A549 (cell line): ENCODE measurements at regions not wholly inside any gene's neighbourhood (a gene's known extent, or its start where the extent isn't known, plus 50 kb on each side); places are given as distances from the start of the nearest gene placed in this dataset.

ENCODE experiments used
- ATAC-seq, 2 experiments: fragments of 200-7000 bp in 1 of 2; fragments of >200 bp in 1 of 2; cut with Nextera tagmentation in 1 of 2; cut with Tn5 transposase in 1 of 2; 3 replicates each; pipeline versions ENCODE4 v1.8.0 to v1.9.1; 2018 to 2020; ENCODE audit warnings: mild to moderate bottlenecking in 1 of 2, moderate library complexity in 1 of 2
- CTCF ChIA-PET: fragments of 300-600 bp; sonication (Branson Sonifier 250); formaldehyde crosslinking; extraction: SDS; loops from one replicate; lab custom pipeline; 2021; ENCODE audit warnings: antibody characterized with exemption, inconsistent platforms; lab: Yijun Ruan, JAX
- POLR2A ChIA-PET: fragments of 350-600 bp; formaldehyde crosslinking; extraction: SDS; loops from one replicate; lab custom pipeline; 2021; ENCODE audit warnings: antibody characterized with exemption, inconsistent platforms; lab: Yijun Ruan, JAX
- DNase-seq, 2 experiments: peaks; one replicate each; pipeline versions ENCODE4 v3.0.0 to v3.0.0-alpha.2; 2011 to 2016; ENCODE audit warnings: low read depth in 1 of 2, low spot score in 1 of 2
- FAIRE-seq: peaks from 2 replicates; lab custom pipeline; 2011; peaks lifted over from hg19 to GRCh38; lab: Jason Lieb, UNC
- H3K27ac ChIP-seq, 2 experiments: fragments of >200 bp; sonication (Bioruptor Twin); formaldehyde crosslinking; 3 replicates each; pipeline ENCODE4 v1.5.1; 2016 to 2017
- H3K4me1 ChIP-seq: fragments of >200 bp; sonication (Bioruptor Twin); formaldehyde crosslinking; 3 replicates; pipeline ENCODE4 v1.6.1; 2016
- H3K4me2 ChIP-seq: fragments of >200 bp; sonication (Bioruptor Twin); formaldehyde crosslinking; 3 replicates; pipeline ENCODE4 v1.6.1; 2016
- H3K4me3 ChIP-seq: fragments of >200 bp; sonication (Bioruptor Twin); formaldehyde crosslinking; 3 replicates; pipeline ENCODE4 v1.5.1; 2016
- H3K9me3 ChIP-seq: fragments of >200 bp; sonication (Bioruptor Twin); formaldehyde crosslinking; 3 replicates; pipeline ENCODE4 v1.6.1; 2016
- BHLHE40 ChIP-seq: IDR thresholded peaks from 2 replicates; pipeline ENCODE4 v1.6.1; 2012; ENCODE audit warnings: low read depth, low read length, inconsistent platforms
- CBX8 ChIP-seq: fragments of 200-600 bp; sonication (generic); IDR thresholded peaks from 2 replicates; pipeline ENCODE4 v1.6.1; 2016
- EHMT2 ChIP-seq: fragments of 200-600 bp; sonication (generic); IDR thresholded peaks from 2 replicates; pipeline ENCODE4 v1.6.1; 2016; ENCODE audit warnings: antibody characterized with exemption, low read depth, mild to moderate bottlenecking, moderate library complexity
- FOSB ChIP-seq: fragments of 250-450 bp; sonication (Bioruptor Pico); IDR thresholded peaks from 2 replicates; pipeline ENCODE4 v1.5.0; 2020; ENCODE audit warnings: mild to moderate bottlenecking, moderate library complexity
- FOSL2 ChIP-seq, 2 experiments: fragments of 450-650 bp in 1 of 2; fragments of >200 bp in 1 of 2; sonication (Bioruptor Twin) in 1 of 2; formaldehyde crosslinking; IDR thresholded peaks; 2 replicates each; pipeline versions ENCODE4 v1.5.0 to v1.6.1; 2016 to 2020; ENCODE audit warnings: mild to moderate bottlenecking in 1 of 2, moderate library complexity in 1 of 2
- FOXS1 ChIP-seq: fragments of 250-450 bp; sonication (Bioruptor Pico); IDR thresholded peaks from 2 replicates; pipeline ENCODE4 v1.5.0; 2020; ENCODE audit warnings: mild to moderate bottlenecking, moderate library complexity
- JUN ChIP-seq, 2 experiments: fragments of >200 bp; sonication (Bioruptor Twin); formaldehyde crosslinking; IDR thresholded peaks; 2 replicates in 1 of 2; 3 replicates in 1 of 2; pipeline ENCODE4 v1.6.1; 2016 to 2017
- JUNB ChIP-seq: fragments of >200 bp; sonication (Bioruptor Twin); formaldehyde crosslinking; IDR thresholded peaks from 2 replicates; pipeline ENCODE4 v1.6.1; 2016
- KDM1A ChIP-seq: fragments of 200-600 bp; sonication (generic); IDR thresholded peaks from 2 replicates; pipeline ENCODE4 v1.6.1; 2016; ENCODE audit warnings: low read depth, mild to moderate bottlenecking
- KDM5A ChIP-seq: fragments of 200-600 bp; sonication (generic); IDR thresholded peaks from 2 replicates; pipeline ENCODE4 v1.6.1; 2016; ENCODE audit warnings: antibody characterized with exemption, mild to moderate bottlenecking
- MAFK ChIP-seq: fragments of 450-650 bp; IDR thresholded peaks from 2 replicates; pipeline ENCODE4 v1.6.1; 2014; ENCODE audit not compliant: partially characterized antibody
- MAZ ChIP-seq: fragments of 150-350 bp; IDR thresholded peaks from 2 replicates; pipeline ENCODE4 v1.6.1; 2014; ENCODE audit warnings: antibody characterized with exemption, low read depth, low read length, borderline replicate concordance
- MYC ChIP-seq: IDR thresholded peaks from 2 replicates; pipeline ENCODE4 v1.6.1; 2012; ENCODE audit warnings: mild to moderate bottlenecking, inconsistent platforms, low read length, improper control_type of control experiment, borderline replicate concordance
- NFE2L2 ChIP-seq: fragments of 150-350 bp; conservative IDR thresholded peaks from 2 replicates; pipeline ENCODE4 v1.6.1; 2014; ENCODE audit warnings: low read length
- NR3C1 ChIP-seq: fragments of >200 bp; sonication (Bioruptor Twin); formaldehyde crosslinking; IDR thresholded peaks from 3 replicates; pipeline ENCODE4 v1.6.1; 2017
- PHF8 ChIP-seq: fragments of 200-600 bp; sonication (generic); IDR thresholded peaks from 2 replicates; pipeline ENCODE4 v1.6.1; 2016; ENCODE audit warnings: low read depth, mild to moderate bottlenecking, antibody characterized with exemption, moderate library complexity, borderline replicate concordance
- RAD21 ChIP-seq, 2 experiments: fragments of >200 bp in 1 of 2; sonication (Bioruptor Twin) in 1 of 2; formaldehyde crosslinking in 1 of 2; IDR thresholded peaks in 1 of 2; conservative IDR thresholded peaks in 1 of 2; 2 replicates in 1 of 2; 3 replicates in 1 of 2; pipeline ENCODE4 v1.6.1; 2012 to 2018; ENCODE audit warnings: inconsistent platforms in 1 of 2
- SMC3 ChIP-seq: fragments of >200 bp; sonication (Bioruptor Twin); formaldehyde crosslinking; IDR thresholded peaks from 3 replicates; pipeline ENCODE4 v1.6.1; 2018; ENCODE audit warnings: inconsistent platforms
- TFCP2L1 ChIP-seq: fragments of 250-450 bp; sonication (Bioruptor Pico); IDR thresholded peaks from 2 replicates; pipeline ENCODE4 v1.5.0; 2021; ENCODE audit warnings: mild to moderate bottlenecking
- TP53 ChIP-seq: fragments of 250-450 bp; sonication (Bioruptor Pico); IDR thresholded peaks from 2 replicates; pipeline ENCODE4 v1.5.0; 2021; ENCODE audit warnings: mild to moderate bottlenecking, moderate library complexity
- ZC3H11A ChIP-seq: fragments of 450-650 bp; IDR thresholded peaks from 2 replicates; pipeline ENCODE4 v1.6.1; 2014; ENCODE audit warnings: antibody characterized with exemption, mild to moderate bottlenecking
- ZNF302 ChIP-seq: fragments of 250-450 bp; sonication (Bioruptor Pico); IDR thresholded peaks from 2 replicates; pipeline ENCODE4 v1.9.0; 2021; ENCODE audit warnings: inconsistent platforms, mild to moderate bottlenecking, moderate library complexity
- ZSCAN20 ChIP-seq: fragments of 250-450 bp; sonication (Bioruptor Pico); IDR thresholded peaks from 2 replicates; pipeline ENCODE4 v1.8.0; 2022; ENCODE audit warnings: mild to moderate bottlenecking, moderate library complexity
- WGBS: methylation state at CpG from one replicate; pipeline ENCODE4 v1.1.6; 2017; ENCODE audit errors: missing lambda C conversion rate; 5-methylcytosine and 5-hydroxymethylcytosine counted together
- TF ChIP-seq, protein P1 (sequence below): fragments of 200-600 bp; sonication (generic); IDR thresholded peaks from 2 replicates; pipeline ENCODE4 v1.6.1; 2016; ENCODE audit warnings: antibody characterized with exemption, mild to moderate bottlenecking, moderate library complexity
- TF ChIP-seq, protein P2 (sequence below): fragments of 150-350 bp; IDR thresholded peaks from 2 replicates; pipeline ENCODE4 v1.6.1; 2014; ENCODE audit warnings: low read depth, mild to moderate bottlenecking, low read length
- TF ChIP-seq, protein P3 (sequence below): IDR thresholded peaks from 2 replicates; pipeline ENCODE4 v1.6.1; 2012; ENCODE audit warnings: low read depth, borderline replicate concordance
- TF ChIP-seq, protein P4 (sequence below): fragments of >200 bp; sonication (Bioruptor Twin); formaldehyde crosslinking; IDR thresholded peaks from 3 replicates; pipeline ENCODE4 v1.5.1; 2016

DNA sequence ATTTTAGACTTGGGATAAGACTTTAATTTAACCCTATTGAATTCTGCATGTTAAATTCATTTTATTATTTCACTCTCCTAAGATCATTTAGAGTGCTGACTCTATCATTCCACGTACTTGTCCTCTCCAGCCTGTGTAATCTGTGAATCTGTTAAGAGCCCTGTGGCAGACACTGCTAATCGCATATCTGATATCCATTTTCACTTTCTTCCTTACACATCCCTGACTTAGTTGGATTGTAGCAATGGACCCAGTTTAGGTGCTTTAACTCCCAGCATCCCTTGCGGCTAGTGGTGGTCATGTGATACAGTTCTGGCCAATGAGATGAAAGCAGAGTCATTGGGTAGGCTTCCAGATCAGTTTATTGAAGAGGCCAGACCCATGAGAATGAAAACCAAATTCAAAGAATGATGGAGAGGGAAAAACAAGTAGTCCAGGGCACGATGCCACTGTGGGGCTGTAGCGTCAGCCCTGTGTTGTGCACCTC, 57.2 kb upstream of the SOX4 start:
- Histone ChIP-seq H3K4me2 (no peak overlapping the region), H3K4me3 (no peak overlapping the region), H3K4me1 (no peaks in the 10 kb centered on the region), H3K9me3 (no peaks in the 10 kb centered on the region), H3K27ac (no peak overlapping the region)
- no peak for FAIRE-seq
- no peak for TF ChIP-seq KDM1A
- no peak for TF ChIP-seq EHMT2
- TF ChIP-seq, protein P1, sequence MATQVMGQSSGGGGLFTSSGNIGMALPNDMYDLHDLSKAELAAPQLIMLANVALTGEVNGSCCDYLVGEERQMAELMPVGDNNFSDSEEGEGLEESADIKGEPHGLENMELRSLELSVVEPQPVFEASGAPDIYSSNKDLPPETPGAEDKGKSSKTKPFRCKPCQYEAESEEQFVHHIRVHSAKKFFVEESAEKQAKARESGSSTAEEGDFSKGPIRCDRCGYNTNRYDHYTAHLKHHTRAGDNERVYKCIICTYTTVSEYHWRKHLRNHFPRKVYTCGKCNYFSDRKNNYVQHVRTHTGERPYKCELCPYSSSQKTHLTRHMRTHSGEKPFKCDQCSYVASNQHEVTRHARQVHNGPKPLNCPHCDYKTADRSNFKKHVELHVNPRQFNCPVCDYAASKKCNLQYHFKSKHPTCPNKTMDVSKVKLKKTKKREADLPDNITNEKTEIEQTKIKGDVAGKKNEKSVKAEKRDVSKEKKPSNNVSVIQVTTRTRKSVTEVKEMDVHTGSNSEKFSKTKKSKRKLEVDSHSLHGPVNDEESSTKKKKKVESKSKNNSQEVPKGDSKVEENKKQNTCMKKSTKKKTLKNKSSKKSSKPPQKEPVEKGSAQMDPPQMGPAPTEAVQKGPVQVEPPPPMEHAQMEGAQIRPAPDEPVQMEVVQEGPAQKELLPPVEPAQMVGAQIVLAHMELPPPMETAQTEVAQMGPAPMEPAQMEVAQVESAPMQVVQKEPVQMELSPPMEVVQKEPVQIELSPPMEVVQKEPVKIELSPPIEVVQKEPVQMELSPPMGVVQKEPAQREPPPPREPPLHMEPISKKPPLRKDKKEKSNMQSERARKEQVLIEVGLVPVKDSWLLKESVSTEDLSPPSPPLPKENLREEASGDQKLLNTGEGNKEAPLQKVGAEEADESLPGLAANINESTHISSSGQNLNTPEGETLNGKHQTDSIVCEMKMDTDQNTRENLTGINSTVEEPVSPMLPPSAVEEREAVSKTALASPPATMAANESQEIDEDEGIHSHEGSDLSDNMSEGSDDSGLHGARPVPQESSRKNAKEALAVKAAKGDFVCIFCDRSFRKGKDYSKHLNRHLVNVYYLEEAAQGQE: no peak
- no peak for TF ChIP-seq TFCP2L1 (CRISPR knock-in tag)
- TF ChIP-seq, protein P2, sequence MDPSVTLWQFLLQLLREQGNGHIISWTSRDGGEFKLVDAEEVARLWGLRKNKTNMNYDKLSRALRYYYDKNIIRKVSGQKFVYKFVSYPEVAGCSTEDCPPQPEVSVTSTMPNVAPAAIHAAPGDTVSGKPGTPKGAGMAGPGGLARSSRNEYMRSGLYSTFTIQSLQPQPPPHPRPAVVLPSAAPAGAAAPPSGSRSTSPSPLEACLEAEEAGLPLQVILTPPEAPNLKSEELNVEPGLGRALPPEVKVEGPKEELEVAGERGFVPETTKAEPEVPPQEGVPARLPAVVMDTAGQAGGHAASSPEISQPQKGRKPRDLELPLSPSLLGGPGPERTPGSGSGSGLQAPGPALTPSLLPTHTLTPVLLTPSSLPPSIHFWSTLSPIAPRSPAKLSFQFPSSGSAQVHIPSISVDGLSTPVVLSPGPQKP: no peak
- TF ChIP-seq KDM5A: no peak
- no peak for TF ChIP-seq RAD21 (conservative IDR thresholded peaks at IDR 0.05 in 1 of 2, IDR thresholded peaks at IDR 0.05 in 1 of 2)
- TF ChIP-seq JUNB: no peak
- no peak for TF ChIP-seq BHLHE40
- TF ChIP-seq NR3C1: no peak
- TF ChIP-seq MAFK: no peak
- no peak for TF ChIP-seq JUN (IDR thresholded peaks at IDR 0.05)
- TF ChIP-seq SMC3: no peak
- 83% methylated on average over 5 of the region's 5 CpGs for WGBS
- CTCF ChIA-PET: no interaction called here
- no peak for DNase-seq
- POLR2A ChIA-PET: no interaction called here
- no peak for ATAC-seq

DNA sequence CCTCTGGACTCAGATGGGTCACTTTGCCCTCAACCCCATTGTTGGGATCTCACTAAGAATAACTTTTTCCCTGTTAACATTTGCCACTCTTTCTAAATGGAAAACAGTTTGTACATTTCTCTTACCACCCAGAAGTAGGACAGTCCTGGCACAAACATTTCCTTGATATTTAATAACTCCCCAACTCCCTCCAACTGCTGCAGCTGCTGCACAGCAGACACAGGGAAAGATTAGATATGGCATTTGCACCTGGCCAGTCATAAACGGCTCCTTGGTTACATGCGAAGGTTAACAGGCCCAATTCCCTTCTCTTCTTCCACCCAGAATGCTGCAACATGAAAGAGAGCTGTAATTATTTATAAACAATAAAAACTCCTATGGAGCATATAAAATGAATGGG, 55.9 kb upstream of the SOX4 start:
- FAIRE-seq (no peak), DNase-seq (no peak), ATAC-seq (no peak)
- Histone ChIP-seq H3K9me3 (no peaks in the 10 kb centered on the region), H3K4me2 (no peak overlapping the region), H3K4me1 (no peaks in the 10 kb centered on the region), H3K27ac (no peak overlapping the region), H3K4me3 (no peak overlapping the region)
- WGBS: 92% methylated on average over 2 of the region's 2 CpGs
- TF ChIP-seq ZNF302 (CRISPR knock-in tag): no peak
- TF ChIP-seq, protein P3, sequence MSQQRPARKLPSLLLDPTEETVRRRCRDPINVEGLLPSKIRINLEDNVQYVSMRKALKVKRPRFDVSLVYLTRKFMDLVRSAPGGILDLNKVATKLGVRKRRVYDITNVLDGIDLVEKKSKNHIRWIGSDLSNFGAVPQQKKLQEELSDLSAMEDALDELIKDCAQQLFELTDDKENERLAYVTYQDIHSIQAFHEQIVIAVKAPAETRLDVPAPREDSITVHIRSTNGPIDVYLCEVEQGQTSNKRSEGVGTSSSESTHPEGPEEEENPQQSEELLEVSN: no peak
- no peak for TF ChIP-seq BHLHE40
- TF ChIP-seq MAZ: no peak
- no peak for TF ChIP-seq FOSB
- TF ChIP-seq TP53 (CRISPR knock-in tag): no peak
- TF ChIP-seq, protein P4, sequence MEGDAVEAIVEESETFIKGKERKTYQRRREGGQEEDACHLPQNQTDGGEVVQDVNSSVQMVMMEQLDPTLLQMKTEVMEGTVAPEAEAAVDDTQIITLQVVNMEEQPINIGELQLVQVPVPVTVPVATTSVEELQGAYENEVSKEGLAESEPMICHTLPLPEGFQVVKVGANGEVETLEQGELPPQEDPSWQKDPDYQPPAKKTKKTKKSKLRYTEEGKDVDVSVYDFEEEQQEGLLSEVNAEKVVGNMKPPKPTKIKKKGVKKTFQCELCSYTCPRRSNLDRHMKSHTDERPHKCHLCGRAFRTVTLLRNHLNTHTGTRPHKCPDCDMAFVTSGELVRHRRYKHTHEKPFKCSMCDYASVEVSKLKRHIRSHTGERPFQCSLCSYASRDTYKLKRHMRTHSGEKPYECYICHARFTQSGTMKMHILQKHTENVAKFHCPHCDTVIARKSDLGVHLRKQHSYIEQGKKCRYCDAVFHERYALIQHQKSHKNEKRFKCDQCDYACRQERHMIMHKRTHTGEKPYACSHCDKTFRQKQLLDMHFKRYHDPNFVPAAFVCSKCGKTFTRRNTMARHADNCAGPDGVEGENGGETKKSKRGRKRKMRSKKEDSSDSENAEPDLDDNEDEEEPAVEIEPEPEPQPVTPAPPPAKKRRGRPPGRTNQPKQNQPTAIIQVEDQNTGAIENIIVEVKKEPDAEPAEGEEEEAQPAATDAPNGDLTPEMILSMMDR: no peak
- no peak for TF ChIP-seq MYC
- no peak for TF ChIP-seq PHF8
- no peak for TF ChIP-seq NFE2L2
- no peak for TF ChIP-seq FOSL2 (IDR thresholded peaks at IDR 0.05)
- TF ChIP-seq FOSL2 (CRISPR knock-in tag; IDR thresholded peaks at IDR 0.05): no peak
- no peak for TF ChIP-seq CBX8
- TF ChIP-seq ZC3H11A: no peak
- TF ChIP-seq ZSCAN20 (CRISPR knock-in tag): no peak
- no peak for TF ChIP-seq FOXS1 (CRISPR knock-in tag)
- POLR2A ChIA-PET: no interaction called here
- CTCF ChIA-PET: no interaction called here
